ENCODE measurements at regions not wholly inside any gene's neighbourhood (a gene's known extent, or its start where the extent isn't known, plus 50 kb on each side); places are given as distances from the start of the nearest gene placed in this dataset.

DNA sequence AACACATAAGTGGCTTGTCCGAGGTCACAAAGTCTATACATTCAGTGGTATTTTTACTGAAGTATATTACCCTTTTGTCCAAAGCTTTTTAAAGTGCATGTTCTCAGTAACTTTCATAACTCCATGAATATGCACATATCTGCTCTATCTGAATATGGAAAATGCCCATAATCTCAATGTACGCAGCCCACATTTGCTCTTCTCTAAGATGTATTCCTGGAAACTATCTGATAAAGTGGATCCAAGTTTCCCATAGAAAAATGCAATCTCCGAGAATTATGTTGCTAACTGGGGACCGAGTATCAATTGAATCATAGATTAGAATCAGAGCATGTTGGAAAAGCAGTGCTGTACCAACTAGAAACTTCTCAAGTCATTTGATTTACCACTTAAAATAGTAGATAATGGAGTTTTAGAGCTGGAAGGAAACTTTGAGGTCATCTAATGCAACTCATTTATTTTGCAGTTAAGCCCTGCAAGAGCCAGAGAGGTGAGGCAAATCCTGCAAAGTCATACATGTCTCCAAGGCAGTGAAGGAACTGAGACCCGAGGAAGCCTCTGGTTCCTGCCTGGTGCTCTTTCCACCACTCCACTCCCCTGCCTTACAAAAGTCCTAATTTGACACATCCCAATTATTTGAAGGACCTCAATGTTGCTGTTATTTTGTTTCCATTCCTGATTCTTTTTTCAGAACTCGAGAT, 69.4 kb downstream of the CYCS start:
- H3K27me3 ChIP-seq (ENCODE audit: control insufficient read depth, insufficient read depth, low read length), result no peaks in the 10 kb centered on the region
- no peak overlapping the region for H3K23ac ChIP-seq (ENCODE audit: low read depth, low read length)
- H2BK15ac ChIP-seq (ENCODE audit: low read depth, low read length), result no peak overlapping the region
- ATAC-seq (ENCODE audit: low read depth) (no peak), DNase-seq (no peak)
- no peak overlapping the region for H2AK9ac ChIP-seq (replicated peaks; ENCODE audit: low read depth, low read length, poor library complexity)
- H3K9ac ChIP-seq (ENCODE audit: low read depth, low read length), result no peak overlapping the region
- WGBS, 2 experiments (ENCODE audit: extremely low coverage in 2 of 2, insufficient read length in 1 of 2), result no CpG with 5 or more reads among the region's 6 CpGs
- no peak overlapping the region for H3K27ac ChIP-seq (ENCODE audit: insufficient read depth, low read length)
- in situ Hi-C loops (cut with MboI; ENCODE audit: low sequenced_read_pairs), result no loop called here
- H2BK20ac ChIP-seq (ENCODE audit: low read depth, low read length), result no peak overlapping the region
- no peak overlapping the region for H4K8ac ChIP-seq (ENCODE audit: low read depth in 2 of 2, low read length in 2 of 2)
- TF ChIP-seq RFX5 (IDR thresholded peaks at IDR 0.05; ENCODE audit: low read depth, low read length) (no peak), FOS (IDR thresholded peaks at IDR 0.05; ENCODE audit: low read depth, low read length) (no peak), SMC3 (IDR thresholded peaks at IDR 0.05; ENCODE audit: low read depth, low read length) (no peak), RAD21 (IDR thresholded peaks at IDR 0.05; ENCODE audit: low read length) (no peak), CEBPB (IDR thresholded peaks at IDR 0.05; ENCODE audit: low read depth, low read length) (no peak), MAFK (IDR thresholded peaks at IDR 0.05; ENCODE audit: low read depth, low read length) (no peak), POLR2A (IDR thresholded peaks at IDR 0.05; ENCODE audit: low read depth, low read length) (no peak), MAZ (IDR thresholded peaks at IDR 0.05; ENCODE audit: borderline replicate concordance, low read depth, low read length) (no peak), CHD1 (IDR thresholded peaks at IDR 0.05; ENCODE audit: low read depth, low read length) (no peak), BHLHE40 (IDR thresholded peaks at IDR 0.05; ENCODE audit: low read depth, low read length) (no peak), NFE2L2 (IDR thresholded peaks at IDR 0.05; ENCODE audit: low read depth, low read length) (no peak), USF2 (IDR thresholded peaks at IDR 0.05; ENCODE audit: low read depth, low read length) (no peak), RCOR1 (IDR thresholded peaks at IDR 0.05; ENCODE audit: insufficient replicate concordance, low read length) (no peak)
- TF ChIP-seq, protein P1, sequence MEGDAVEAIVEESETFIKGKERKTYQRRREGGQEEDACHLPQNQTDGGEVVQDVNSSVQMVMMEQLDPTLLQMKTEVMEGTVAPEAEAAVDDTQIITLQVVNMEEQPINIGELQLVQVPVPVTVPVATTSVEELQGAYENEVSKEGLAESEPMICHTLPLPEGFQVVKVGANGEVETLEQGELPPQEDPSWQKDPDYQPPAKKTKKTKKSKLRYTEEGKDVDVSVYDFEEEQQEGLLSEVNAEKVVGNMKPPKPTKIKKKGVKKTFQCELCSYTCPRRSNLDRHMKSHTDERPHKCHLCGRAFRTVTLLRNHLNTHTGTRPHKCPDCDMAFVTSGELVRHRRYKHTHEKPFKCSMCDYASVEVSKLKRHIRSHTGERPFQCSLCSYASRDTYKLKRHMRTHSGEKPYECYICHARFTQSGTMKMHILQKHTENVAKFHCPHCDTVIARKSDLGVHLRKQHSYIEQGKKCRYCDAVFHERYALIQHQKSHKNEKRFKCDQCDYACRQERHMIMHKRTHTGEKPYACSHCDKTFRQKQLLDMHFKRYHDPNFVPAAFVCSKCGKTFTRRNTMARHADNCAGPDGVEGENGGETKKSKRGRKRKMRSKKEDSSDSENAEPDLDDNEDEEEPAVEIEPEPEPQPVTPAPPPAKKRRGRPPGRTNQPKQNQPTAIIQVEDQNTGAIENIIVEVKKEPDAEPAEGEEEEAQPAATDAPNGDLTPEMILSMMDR (conservative IDR thresholded peaks at IDR 0.05; ENCODE audit: low read depth, low read length), result no peak
- H3K4me3 ChIP-seq (ENCODE audit: insufficient read depth, low read depth, low read length), result no peak overlapping the region
- no peak overlapping the region for H4K5ac ChIP-seq (ENCODE audit: low read depth, low read length)
- intact Hi-C loops (cut with micrococcal nuclease), result no loop called here
- no peak overlapping the region for H2BK5ac ChIP-seq (ENCODE audit: low read depth, low read length, poor library complexity, severe bottlenecking)
- no peak overlapping the region for H3K14ac ChIP-seq (replicated peaks; ENCODE audit: low read depth, low read length)
- H2AK5ac ChIP-seq (ENCODE audit: low read depth, low read length), result no peak overlapping the region
- no TSS peak for BruUV-seq (replicated peaks)
- ChIA-PET CTCF (no interaction called here), POLR2A (ENCODE audit: unreplicated experiment) (no interaction called here)
- H3K56ac ChIP-seq (ENCODE audit: extremely low read depth, insufficient read depth, low read length), result no peak overlapping the region
- H2AFZ ChIP-seq (replicated peaks; ENCODE audit: low read length, poor library complexity), result no peak overlapping the region
- no peak overlapping the region for H3K4ac ChIP-seq (ENCODE audit: low read depth, low read length)
- no peaks in the 10 kb centered on the region for H4K20me1 ChIP-seq (ENCODE audit: insufficient read depth, low read length)
- peaks cover 2% of the 10 kb centered on the region; the same call in 1 of the 2 replicates for H3K9me3 ChIP-seq (ENCODE audit: control insufficient read depth, insufficient read depth, low read length)
- no peak overlapping the region for H2BK120ac ChIP-seq (ENCODE audit: low read depth, low read length)
- no peak overlapping the region for H4K91ac ChIP-seq (ENCODE audit: insufficient read depth, low read depth, low read length)
- no peaks in the 10 kb centered on the region for H3K4me1 ChIP-seq (ENCODE audit: control insufficient read depth, insufficient read depth, low read length)
- H3K9me1 ChIP-seq (ENCODE audit: insufficient read depth, low read length), result no peaks in the 10 kb centered on the region; the same call in 1 of the 2 replicates
- dilution Hi-C loops (cut with HindIII; ENCODE audit: low sequenced_read_pairs, unreplicated experiment), result no loop called here
- H3K79me1 ChIP-seq (ENCODE audit: low read depth in 1 of 2, low read length in 2 of 2), result no peaks in the 10 kb centered on the region
- no peak overlapping the region for H3K4me2 ChIP-seq (ENCODE audit: low read depth, low read length)
- H3K36me3 ChIP-seq (ENCODE audit: control insufficient read depth, insufficient read depth, low read length), result no peaks in the 10 kb centered on the region
- H3K18ac ChIP-seq (ENCODE audit: low read depth, low read length), result no peak overlapping the region
